Ishikawa (cell line): ENCODE measurements at regions not wholly inside any gene's neighbourhood (a gene's known extent, or its start where the extent isn't known, plus 50 kb on each side); places are given as distances from the start of the nearest gene placed in this dataset.

ENCODE experiments used
- CEBPB ChIP-seq: IDR thresholded peaks from 2 replicates; pipeline ENCODE4 v1.6.1; 2012
- CREB1 ChIP-seq: IDR thresholded peaks from 2 replicates; pipeline ENCODE4 v1.6.1; 2012; ENCODE audit warnings: low read depth
- EGR1 ChIP-seq: IDR thresholded peaks from 2 replicates; pipeline ENCODE4 v1.6.1; 2012
- EP300 ChIP-seq: IDR thresholded peaks from 2 replicates; pipeline ENCODE4 v1.6.1; 2012; ENCODE audit warnings: borderline replicate concordance
- FOXM1 ChIP-seq: IDR thresholded peaks from 2 replicates; pipeline ENCODE4 v1.6.1; 2012; ENCODE audit warnings: low read depth, borderline replicate concordance
- MAX ChIP-seq: IDR thresholded peaks from 2 replicates; pipeline ENCODE4 v1.6.1; 2012
- NFIC ChIP-seq: IDR thresholded peaks from 2 replicates; pipeline ENCODE4 v1.6.1; 2012
- RAD21 ChIP-seq: IDR thresholded peaks from 2 replicates; pipeline ENCODE4 v1.6.1; 2012; ENCODE audit warnings: low read depth
- REST ChIP-seq: IDR thresholded peaks from 2 replicates; pipeline ENCODE4 v1.6.1; 2012; ENCODE audit warnings: low read depth, mild to moderate bottlenecking
- TAF1 ChIP-seq: IDR thresholded peaks from 2 replicates; pipeline ENCODE4 v1.6.1; 2012; ENCODE audit warnings: low read depth, mild to moderate bottlenecking
- TCF12 ChIP-seq: IDR thresholded peaks from 2 replicates; pipeline ENCODE4 v1.6.1; 2012; ENCODE audit warnings: low read depth
- TEAD4 ChIP-seq: IDR thresholded peaks from 2 replicates; pipeline ENCODE4 v1.6.1; 2012
- USF1 ChIP-seq: IDR thresholded peaks from 2 replicates; pipeline ENCODE4 v1.6.1; 2012
- YY1 ChIP-seq: IDR thresholded peaks from 2 replicates; pipeline ENCODE4 v1.6.1; 2012; ENCODE audit warnings: low read depth
- ZBTB7A ChIP-seq: IDR thresholded peaks from 2 replicates; pipeline ENCODE4 v1.6.1; 2012; ENCODE audit warnings: low read depth

- no peak for TF ChIP-seq CEBPB
- TF ChIP-seq REST = no peak
- no peak for TF ChIP-seq CREB1
- no peak for TF ChIP-seq TEAD4
- TF ChIP-seq USF1 = no peak
- no peak for TF ChIP-seq NFIC
- no peak for TF ChIP-seq RAD21
- TF ChIP-seq ZBTB7A = no peak
- no peak for TF ChIP-seq MAX
- TF ChIP-seq EP300 = no peak
- no peak for TF ChIP-seq TCF12
- TF ChIP-seq YY1 = no peak
- TF ChIP-seq FOXM1 = no peak
- no peak for TF ChIP-seq EGR1
- TF ChIP-seq TAF1 = no peak
These were observed 285.5 kb downstream of the TEX13C start for GRCh38 chrX:125605145-125605544.

GRCh38 chrX:125620715-125621587, 301.3 kb downstream of the TEX13C start:
- TF ChIP-seq EP300 (no peak), TCF12 (no peak), RAD21 (no peak), TEAD4 (no peak), TAF1 (no peak), EGR1 (no peak), REST (no peak), YY1 (no peak), ZBTB7A (no peak), MAX (no peak), FOXM1 (no peak), CREB1 (no peak), USF1 (no peak), NFIC (no peak), CEBPB (no peak)

GRCh38 chrX:125621588-125621927, 301.9 kb downstream of the TEX13C start:
- no peak for TF ChIP-seq TEAD4
- TF ChIP-seq TAF1 = no peak

- TF ChIP-seq CREB1 (no peak), ZBTB7A (no peak), TCF12 (no peak), MAX (no peak), CEBPB (no peak), EGR1 (no peak), RAD21 (no peak), YY1 (no peak), TAF1 (no peak), USF1 (no peak), FOXM1 (no peak), EP300 (no peak), NFIC (no peak), REST (no peak)
These were observed 303.2 kb downstream of the TEX13C start for GRCh38 chrX:125622899-125623298.
